ENCODE measurements at regions not wholly inside any gene's neighbourhood (a gene's known extent, or its start where the extent isn't known, plus 50 kb on each side); places are given as distances from the start of the nearest gene placed in this dataset.

- TF ChIP-seq GATA3 (IDR thresholded peaks at IDR 0.05; ENCODE audit: low read depth, low read length) = no peak
- no peak for TF ChIP-seq GATA2 (IDR thresholded peaks at IDR 0.05; ENCODE audit: low read depth, low read length)
Observed at GRCh38 chr13:64248371-64249065, 2832.9 kb upstream of the PCDH20 start.
